ENCODE measurements at regions not wholly inside any gene's neighbourhood (a gene's known extent, or its start where the extent isn't known, plus 50 kb on each side); places are given as distances from the start of the nearest gene placed in this dataset.

GRCh38 chr10:131513901-131514300 lies 202.4 kb upstream of the TCERG1L start:
- no peak overlapping the region for H3K4me3 ChIP-seq (replicated peaks in 1 of 3; ENCODE audit: insufficient read depth in 1 of 3, low read depth in 2 of 3, low read length in 3 of 3)
- no peak overlapping the region for H3K4me2 ChIP-seq (ENCODE audit: low read depth, low read length)
- ATAC-seq (no peak), FAIRE-seq (no peak), DNase-seq (ENCODE audit: low spot score) (no peak)
- WGBS (ENCODE audit: low lambda C conversion rate) = 3% methylated on average over 4 of the region's 8 CpGs
- H3K79me2 ChIP-seq (ENCODE audit: insufficient read depth, low read length) = no peaks in the 10 kb centered on the region
- no peaks in the 10 kb centered on the region for H3K36me3 ChIP-seq (replicated peaks in 1 of 2; ENCODE audit: control insufficient read depth in 1 of 2, insufficient read depth in 2 of 2, low read length in 2 of 2)
- peaks cover 20% of the 10 kb centered on the region for H3K9me3 ChIP-seq (ENCODE audit: low read length)
- H3K27me3 ChIP-seq (ENCODE audit: control insufficient read depth in 1 of 2, insufficient read depth in 2 of 2, low read length in 2 of 2) = peaks cover 2 to 34% of the 10 kb centered on the region in 2 experiments; a peak in 4 of 5 replicates
- no TSS peak for BruUV-seq (replicated peaks)
- no peak overlapping the region for H2AFZ ChIP-seq (ENCODE audit: low read length)
- H4K20me1 ChIP-seq (ENCODE audit: insufficient read depth, low read length) = no peaks in the 10 kb centered on the region
- ChIA-PET CTCF (ENCODE audit: low intra/inter-chr PET ratio, low total read pairs) (no interaction called here), POLR2A (no interaction called here)
- in situ Hi-C loops (cut with HindIII; ENCODE audit: extremely low pct_ligation_motif_present, low pct_unique_long_range_greater_than_20kb) (no loop called here), intact Hi-C loops (cut with micrococcal nuclease; ENCODE audit: unreplicated experiment) (no loop called here)
- H3K9ac ChIP-seq (ENCODE audit: insufficient read depth, low read depth, low read length) = no peak overlapping the region
- TF ChIP-seq ZNF350 (CRISPR knock-in tag; IDR thresholded peaks at IDR 0.05; ENCODE audit: borderline replicate concordance, low read depth) (no peak), DR1 (CRISPR knock-in tag; IDR thresholded peaks at IDR 0.05) (no peak), ZNF703 (CRISPR knock-in tag; IDR thresholded peaks at IDR 0.05; ENCODE audit: borderline replicate concordance) (no peak), ZNF720 (CRISPR knock-in tag; IDR thresholded peaks at IDR 0.05) (no peak), POLR2A (IDR thresholded peaks at IDR 0.05; ENCODE audit: insufficient read depth in 1 of 2, low read depth in 2 of 2, low read length in 2 of 2) (no peak), ZNF605 (CRISPR knock-in tag; IDR thresholded peaks at IDR 0.05) (no peak), ZNF430 (CRISPR knock-in tag; IDR thresholded peaks at IDR 0.05) (no peak), KMT2A (CRISPR knock-in tag; IDR thresholded peaks at IDR 0.05) (no peak), NR2F2 (IDR thresholded peaks at IDR 0.05; ENCODE audit: borderline replicate concordance, low read depth) (no peak), ZNF879 (CRISPR knock-in tag; IDR thresholded peaks at IDR 0.05) (no peak), HMGA1 (CRISPR knock-in tag; conservative IDR thresholded peaks at IDR 0.05) (no peak), ZFP41 (CRISPR knock-in tag; IDR thresholded peaks at IDR 0.05; ENCODE audit: borderline replicate concordance) (no peak), ZMAT5 (CRISPR knock-in tag; IDR thresholded peaks at IDR 0.05; ENCODE audit: borderline replicate concordance, low read depth) (no peak), ZSCAN9 (CRISPR knock-in tag; IDR thresholded peaks at IDR 0.05; ENCODE audit: borderline replicate concordance) (no peak)
- TF ChIP-seq, protein P1, sequence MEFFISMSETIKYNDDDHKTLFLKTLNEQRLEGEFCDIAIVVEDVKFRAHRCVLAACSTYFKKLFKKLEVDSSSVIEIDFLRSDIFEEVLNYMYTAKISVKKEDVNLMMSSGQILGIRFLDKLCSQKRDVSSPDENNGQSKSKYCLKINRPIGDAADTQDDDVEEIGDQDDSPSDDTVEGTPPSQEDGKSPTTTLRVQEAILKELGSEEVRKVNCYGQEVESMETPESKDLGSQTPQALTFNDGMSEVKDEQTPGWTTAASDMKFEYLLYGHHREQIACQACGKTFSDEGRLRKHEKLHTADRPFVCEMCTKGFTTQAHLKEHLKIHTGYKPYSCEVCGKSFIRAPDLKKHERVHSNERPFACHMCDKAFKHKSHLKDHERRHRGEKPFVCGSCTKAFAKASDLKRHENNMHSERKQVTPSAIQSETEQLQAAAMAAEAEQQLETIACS (CRISPR knock-in tag; IDR thresholded peaks at IDR 0.05) = no peak
- TF ChIP-seq, protein P2, sequence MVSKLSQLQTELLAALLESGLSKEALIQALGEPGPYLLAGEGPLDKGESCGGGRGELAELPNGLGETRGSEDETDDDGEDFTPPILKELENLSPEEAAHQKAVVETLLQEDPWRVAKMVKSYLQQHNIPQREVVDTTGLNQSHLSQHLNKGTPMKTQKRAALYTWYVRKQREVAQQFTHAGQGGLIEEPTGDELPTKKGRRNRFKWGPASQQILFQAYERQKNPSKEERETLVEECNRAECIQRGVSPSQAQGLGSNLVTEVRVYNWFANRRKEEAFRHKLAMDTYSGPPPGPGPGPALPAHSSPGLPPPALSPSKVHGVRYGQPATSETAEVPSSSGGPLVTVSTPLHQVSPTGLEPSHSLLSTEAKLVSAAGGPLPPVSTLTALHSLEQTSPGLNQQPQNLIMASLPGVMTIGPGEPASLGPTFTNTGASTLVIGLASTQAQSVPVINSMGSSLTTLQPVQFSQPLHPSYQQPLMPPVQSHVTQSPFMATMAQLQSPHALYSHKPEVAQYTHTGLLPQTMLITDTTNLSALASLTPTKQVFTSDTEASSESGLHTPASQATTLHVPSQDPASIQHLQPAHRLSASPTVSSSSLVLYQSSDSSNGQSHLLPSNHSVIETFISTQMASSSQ (IDR thresholded peaks at IDR 0.05; ENCODE audit: low read depth) = no peak
- TF ChIP-seq, protein P2 (CRISPR knock-in tag; IDR thresholded peaks at IDR 0.05; ENCODE audit: borderline replicate concordance) = no peak
- TF ChIP-seq, protein P3, sequence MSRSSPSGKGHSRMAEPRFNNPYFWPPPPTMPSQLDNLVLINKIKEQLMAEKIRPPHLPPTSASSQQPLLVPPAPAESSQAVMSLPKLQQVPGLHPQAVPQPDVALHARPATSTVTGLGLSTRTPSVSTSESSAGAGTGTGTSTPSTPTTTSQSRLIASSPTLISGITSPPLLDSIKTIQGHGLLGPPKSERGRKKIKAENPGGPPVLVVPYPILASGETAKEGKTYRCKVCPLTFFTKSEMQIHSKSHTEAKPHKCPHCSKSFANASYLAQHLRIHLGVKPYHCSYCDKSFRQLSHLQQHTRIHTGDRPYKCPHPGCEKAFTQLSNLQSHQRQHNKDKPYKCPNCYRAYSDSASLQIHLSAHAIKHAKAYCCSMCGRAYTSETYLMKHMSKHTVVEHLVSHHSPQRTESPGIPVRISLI (CRISPR knock-in tag; IDR thresholded peaks at IDR 0.05; ENCODE audit: borderline replicate concordance) = no peak
- TF ChIP-seq, protein P4, sequence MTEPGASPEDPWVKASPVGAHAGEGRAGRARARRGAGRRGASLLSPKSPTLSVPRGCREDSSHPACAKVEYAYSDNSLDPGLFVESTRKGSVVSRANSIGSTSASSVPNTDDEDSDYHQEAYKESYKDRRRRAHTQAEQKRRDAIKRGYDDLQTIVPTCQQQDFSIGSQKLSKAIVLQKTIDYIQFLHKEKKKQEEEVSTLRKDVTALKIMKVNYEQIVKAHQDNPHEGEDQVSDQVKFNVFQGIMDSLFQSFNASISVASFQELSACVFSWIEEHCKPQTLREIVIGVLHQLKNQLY (CRISPR knock-in tag; IDR thresholded peaks at IDR 0.05) = no peak
- H3K4me1 ChIP-seq (ENCODE audit: insufficient read depth, low read length) = no peaks in the 10 kb centered on the region
- H3K27ac ChIP-seq (ENCODE audit: extremely low read length, insufficient read depth, low read length) = no peak overlapping the region
